ENCODE measurements at regions not wholly inside any gene's neighbourhood (a gene's known extent, or its start where the extent isn't known, plus 50 kb on each side); places are given as distances from the start of the nearest gene placed in this dataset.

- Histone ChIP-seq H4K20me1 (ENCODE audit: control insufficient read depth, extremely low read depth, insufficient read depth, low read length) (no peaks in the 10 kb centered on the region), H3K9me1 (ENCODE audit: control insufficient read depth, extremely low read depth, insufficient read depth, low read length) (no peaks in the 10 kb centered on the region), H3K27ac (ENCODE audit: control insufficient read depth, insufficient read depth, low read length) (no peak overlapping the region), H3K4me1 (ENCODE audit: control insufficient read depth, extremely low read depth, insufficient read depth, low read length) (peaks cover 10% of the 10 kb centered on the region), H3K79me2 (ENCODE audit: control insufficient read depth, insufficient read depth, low read length) (no peaks in the 10 kb centered on the region), H3K4me3 (ENCODE audit: control insufficient read depth in 2 of 3, extremely low read depth in 1 of 3, insufficient read depth in 2 of 3, low read depth in 1 of 3, low read length in 3 of 3) (no peak overlapping the region), H3K9me3 (ENCODE audit: control insufficient read depth, low read depth, low read length) (no peaks in the 10 kb centered on the region), H3K36me3 (ENCODE audit: control insufficient read depth in 2 of 2, extremely low read depth in 1 of 2, insufficient read depth in 2 of 2, low read length in 2 of 2) (no peaks in the 10 kb centered on the region), H3K4me2 (ENCODE audit: control insufficient read depth, extremely low read depth, insufficient read depth, low read depth, low read length) (no peak overlapping the region), H3K27me3 (ENCODE audit: control insufficient read depth, extremely low read depth, insufficient read depth, low read length) (no peaks in the 10 kb centered on the region), H3K9ac (ENCODE audit: control insufficient read depth, extremely low read depth, insufficient read depth, low read length) (no peak overlapping the region), H2AFZ (ENCODE audit: control insufficient read depth, low read length) (no peak overlapping the region)
- DNase-seq (ENCODE audit: low read depth, low spot score) = no peak
- TF ChIP-seq EZH2 (IDR thresholded peaks at IDR 0.05; ENCODE audit: low read length) (no peak), CTCF (optimal IDR thresholded peaks at IDR 0.05 in 1 of 3, IDR thresholded peaks at IDR 0.05 in 1 of 3, conservative IDR thresholded peaks at IDR 0.05 in 1 of 3; ENCODE audit: extremely low read depth in 1 of 3, insufficient read depth in 2 of 3, low read length in 3 of 3) (no peak)
- FAIRE-seq = no peak
- dilution Hi-C loops (cut with MboI; ENCODE audit: extremely low pct_ligation_motif_present, low sequenced_read_pairs) = no loop called here
These were observed 782.9 kb upstream of the GOLIM4 start for GRCh38 chr3:168878655-168879054.

GRCh38 chr3:168877899-168878298 lies 782.2 kb upstream of the GOLIM4 start:
- H3K4me2 ChIP-seq (ENCODE audit: control insufficient read depth, extremely low read depth, insufficient read depth, low read depth, low read length) = peak overlapping the region; percentile 24
- peak; percentile 28 for DNase-seq (ENCODE audit: low read depth, low spot score)
- no peaks in the 10 kb centered on the region for H3K9me1 ChIP-seq (ENCODE audit: control insufficient read depth, extremely low read depth, insufficient read depth, low read length)

More at GRCh38 chr3:168877899-168878298, 782.2 kb upstream of the GOLIM4 start:
- dilution Hi-C loops (cut with MboI; ENCODE audit: extremely low pct_ligation_motif_present, low sequenced_read_pairs) = no loop called here
- no peak overlapping the region for H2AFZ ChIP-seq (ENCODE audit: control insufficient read depth, low read length)
- peak; percentile 67 for FAIRE-seq
- H3K79me2 ChIP-seq (ENCODE audit: control insufficient read depth, insufficient read depth, low read length) = no peaks in the 10 kb centered on the region
- H3K9me3 ChIP-seq (ENCODE audit: control insufficient read depth, low read depth, low read length) = no peaks in the 10 kb centered on the region
- H4K20me1 ChIP-seq (ENCODE audit: control insufficient read depth, extremely low read depth, insufficient read depth, low read length) = no peaks in the 10 kb centered on the region
- H3K27ac ChIP-seq (ENCODE audit: control insufficient read depth, insufficient read depth, low read length) = no peak overlapping the region
- no peaks in the 10 kb centered on the region for H3K36me3 ChIP-seq (ENCODE audit: control insufficient read depth in 2 of 2, extremely low read depth in 1 of 2, insufficient read depth in 2 of 2, low read length in 2 of 2)
- TF ChIP-seq EZH2 (IDR thresholded peaks at IDR 0.05; ENCODE audit: low read length) = no peak
- no peak for TF ChIP-seq CTCF (optimal IDR thresholded peaks at IDR 0.05 in 1 of 3, IDR thresholded peaks at IDR 0.05 in 1 of 3, conservative IDR thresholded peaks at IDR 0.05 in 1 of 3; ENCODE audit: extremely low read depth in 1 of 3, insufficient read depth in 2 of 3, low read length in 3 of 3)
- no peak overlapping the region for H3K9ac ChIP-seq (ENCODE audit: control insufficient read depth, extremely low read depth, insufficient read depth, low read length)
- peaks cover 10% of the 10 kb centered on the region for H3K4me1 ChIP-seq (ENCODE audit: control insufficient read depth, extremely low read depth, insufficient read depth, low read length)
- H3K4me3 ChIP-seq (ENCODE audit: control insufficient read depth in 2 of 3, extremely low read depth in 1 of 3, insufficient read depth in 2 of 3, low read depth in 1 of 3, low read length in 3 of 3) = no peak overlapping the region
- H3K27me3 ChIP-seq (ENCODE audit: control insufficient read depth, extremely low read depth, insufficient read depth, low read length) = no peaks in the 10 kb centered on the region

Measured in keratinocyte (primary cell).